Endothelial cell of umbilical vein (primary cell): ENCODE measurements at regions not wholly inside any gene's neighbourhood (a gene's known extent, or its start where the extent isn't known, plus 50 kb on each side); places are given as distances from the start of the nearest gene placed in this dataset.

Source experiments
- BruUV-seq: library from RNA; stranded (reverse); fragments of 400-500 nt; replicated peaks from 2 replicates; lab custom pipeline; 2021; lab: Mats Ljungman, UMichigan
- CTCF ChIA-PET: fragments of 300-600, 350-600 bp; sonication (Branson Sonifier 250); formaldehyde crosslinking; loops from one replicate; lab custom pipeline; 2021; ENCODE audit warnings: antibody characterized with exemption, inconsistent platforms; lab: Charles Lee
- POLR2A ChIA-PET: fragments of 300-600, 350-600 bp; sonication (Branson Sonifier 250); formaldehyde crosslinking; loops from one replicate; lab custom pipeline; 2021; ENCODE audit warnings: antibody characterized with exemption, inconsistent platforms; lab: Charles Lee
- DNase-seq: peaks from one replicate; pipeline ENCODE4 v3.0.0-alpha.2; 2011; ENCODE audit warnings: low read depth, low spot score
- FAIRE-seq: peaks from 2 replicates; lab custom pipeline; 2011; peaks lifted over from hg19 to GRCh38; lab: Jason Lieb, UNC
- H2AFZ ChIP-seq: 2 replicates; pipeline ENCODE4 v1.6.0; 2012; ENCODE audit warnings: low read depth, low read length, control low read depth, inconsistent platforms
- H3K27ac ChIP-seq: 2 replicates; pipeline ENCODE4 v1.5.1; 2011; ENCODE audit warnings: low read depth, mild to moderate bottlenecking, control low read depth, low read length, moderate library complexity; ENCODE audit not compliant: insufficient read depth
- H3K27me3 ChIP-seq, 2 experiments: 2 replicates each; pipeline versions ENCODE4 v1.6.0 to v1.6.1; 2011; ENCODE audit warnings: low read length in 2 of 2, mixed read lengths in 1 of 2; ENCODE audit not compliant: control insufficient read depth in 2 of 2, insufficient read depth in 2 of 2
- H3K36me3 ChIP-seq, 2 experiments: 2 replicates in 1 of 2; 3 replicates in 1 of 2; pipeline ENCODE4 v1.5.1; 2011; ENCODE audit warnings: low read length in 2 of 2, mild to moderate bottlenecking in 1 of 2, moderate library complexity in 1 of 2; ENCODE audit not compliant: control insufficient read depth in 2 of 2, insufficient read depth in 2 of 2; ENCODE audit errors: extremely low read depth in 1 of 2
- H3K4me1 ChIP-seq: 3 replicates; pipeline ENCODE4 v1.5.1; 2011; ENCODE audit warnings: mild to moderate bottlenecking, low read length; ENCODE audit not compliant: control insufficient read depth, insufficient read depth; ENCODE audit errors: extremely low read depth
- H3K4me2 ChIP-seq: 2 replicates; pipeline ENCODE4 v1.6.1; 2011; ENCODE audit warnings: low read length, control low read depth, mixed read lengths; ENCODE audit not compliant: insufficient read depth
- H3K4me3 ChIP-seq, 3 experiments: fragments of 200-600 bp in 1 of 3; sonication (generic), shearing (Covaris generic) in 1 of 3; replicated peaks in 1 of 3; 2 replicates each; pipeline ENCODE4 v1.5.1; 2011 to 2016; ENCODE audit warnings: control low read depth in 3 of 3, low read length in 3 of 3, mild to moderate bottlenecking in 2 of 3, inconsistent platforms in 1 of 3, low read depth in 1 of 3, moderate library complexity in 1 of 3; ENCODE audit not compliant: insufficient read depth in 1 of 3
- H3K79me2 ChIP-seq: 2 replicates; pipeline ENCODE4 v1.6.0; 2012; ENCODE audit warnings: low read length, inconsistent platforms; ENCODE audit not compliant: control insufficient read depth, insufficient read depth
- H3K9ac ChIP-seq: replicated peaks from 2 replicates; pipeline ENCODE3; 2011; ENCODE audit warnings: low read length, control low read depth; ENCODE audit not compliant: insufficient read depth; ENCODE audit errors: extremely low read depth
- H3K9me1 ChIP-seq: replicated peaks from 3 replicates; pipeline ENCODE4 v1.6.0; 2011; ENCODE audit warnings: mild to moderate bottlenecking, low read length; ENCODE audit not compliant: control insufficient read depth, insufficient read depth; ENCODE audit errors: extremely low read depth
- H3K9me3 ChIP-seq: replicated peaks from 2 replicates; pipeline ENCODE4 v1.5.1; 2012; ENCODE audit warnings: low read length, inconsistent platforms; ENCODE audit not compliant: control insufficient read depth, insufficient read depth
- H4K20me1 ChIP-seq: replicated peaks from 2 replicates; pipeline ENCODE3; 2011; ENCODE audit warnings: mild to moderate bottlenecking, low read length; ENCODE audit not compliant: control insufficient read depth, insufficient read depth; ENCODE audit errors: extremely low read depth
- EZH2 ChIP-seq: IDR thresholded peaks from 2 replicates; pipeline ENCODE4 v1.6.1; 2012; ENCODE audit warnings: borderline replicate concordance, low read depth, mild to moderate bottlenecking, moderate library complexity, low read length, inconsistent platforms; ENCODE audit not compliant: severe bottlenecking
- FOS ChIP-seq: IDR thresholded peaks from 2 replicates; pipeline ENCODE4 v1.6.1; 2011; ENCODE audit warnings: mild to moderate bottlenecking, low read length, moderate library complexity, borderline replicate concordance; ENCODE audit not compliant: insufficient read depth
- JUN ChIP-seq: IDR thresholded peaks from 2 replicates; pipeline ENCODE4 v1.6.1; 2011; ENCODE audit warnings: borderline replicate concordance, low read depth; ENCODE audit not compliant: insufficient read length, insufficient read depth
- MYC ChIP-seq: IDR thresholded peaks from one replicate; pipeline ENCODE4 v1.6.1; 2011; ENCODE audit warnings: mild to moderate bottlenecking, low read depth, low read length
- POLR2A ChIP-seq: IDR thresholded peaks from 2 replicates; pipeline ENCODE4 v1.6.1; 2012; ENCODE audit warnings: low read depth, mild to moderate bottlenecking, control low read depth, low read length
- POLR2AphosphoS5 ChIP-seq: IDR thresholded peaks from 2 replicates; pipeline ENCODE4 v1.6.1; 2012; ENCODE audit warnings: low read depth, mild to moderate bottlenecking, control low read depth, low read length, moderate library complexity; ENCODE audit not compliant: insufficient read depth
- dilution Hi-C: fragments of 300-500 bp; cut with MboI; formaldehyde crosslinking; loops from one replicate; pipeline ENCODE4 v1.15.0; 2019; ENCODE audit warnings: low sequenced_read_pairs; ENCODE audit not compliant: extremely low pct_ligation_motif_present
- intact Hi-C: fragments of 100-400 bp; cut with micrococcal nuclease; formaldehyde crosslinking; loops from one replicate; pipeline ENCODE4 v1.10.0; 2022
- TF ChIP-seq, protein P1 (sequence below), 2 donors: IDR thresholded peaks; 1 replicate in 1 of 2; 2 replicates in 1 of 2; pipeline ENCODE4 v1.5.1; 2011; ENCODE audit warnings: low read length in 2 of 2, mild to moderate bottlenecking in 2 of 2, moderate library complexity in 2 of 2, control low read depth in 1 of 2, inconsistent platforms in 1 of 2, low read depth in 1 of 2; ENCODE audit not compliant: insufficient read depth in 1 of 2; ENCODE audit errors: extremely low read depth in 1 of 2

DNA sequence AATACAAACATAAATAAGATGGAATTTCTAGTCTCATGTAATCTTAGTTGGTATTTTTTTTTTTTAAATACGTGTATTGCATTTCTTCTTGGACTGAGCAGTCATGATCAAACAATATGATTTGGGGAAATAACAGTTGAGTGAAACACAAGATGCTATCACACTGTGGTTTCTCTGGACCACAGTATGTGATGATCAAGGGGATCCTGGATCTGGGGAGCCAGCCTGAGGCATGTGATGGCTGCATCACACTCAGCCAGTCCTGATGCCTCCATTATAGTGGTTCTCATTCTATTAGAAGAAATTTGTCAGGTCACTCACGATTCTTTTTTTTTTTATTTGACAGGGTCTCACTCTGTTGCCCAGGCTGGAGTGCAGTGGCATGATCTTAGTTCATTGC lies 495.9 kb upstream of the POT1 start:
- no peaks in the 10 kb centered on the region for H4K20me1 ChIP-seq
- H3K27me3 ChIP-seq = no peaks in the 10 kb centered on the region
- FAIRE-seq (no peak), DNase-seq (no peak)
- no peak for TF ChIP-seq POLR2A
- TF ChIP-seq FOS = no peak
- no peak for TF ChIP-seq EZH2
- TF ChIP-seq JUN = no peak
- no peak for TF ChIP-seq MYC
- no peak for TF ChIP-seq POLR2AphosphoS5
- TF ChIP-seq, protein P1, sequence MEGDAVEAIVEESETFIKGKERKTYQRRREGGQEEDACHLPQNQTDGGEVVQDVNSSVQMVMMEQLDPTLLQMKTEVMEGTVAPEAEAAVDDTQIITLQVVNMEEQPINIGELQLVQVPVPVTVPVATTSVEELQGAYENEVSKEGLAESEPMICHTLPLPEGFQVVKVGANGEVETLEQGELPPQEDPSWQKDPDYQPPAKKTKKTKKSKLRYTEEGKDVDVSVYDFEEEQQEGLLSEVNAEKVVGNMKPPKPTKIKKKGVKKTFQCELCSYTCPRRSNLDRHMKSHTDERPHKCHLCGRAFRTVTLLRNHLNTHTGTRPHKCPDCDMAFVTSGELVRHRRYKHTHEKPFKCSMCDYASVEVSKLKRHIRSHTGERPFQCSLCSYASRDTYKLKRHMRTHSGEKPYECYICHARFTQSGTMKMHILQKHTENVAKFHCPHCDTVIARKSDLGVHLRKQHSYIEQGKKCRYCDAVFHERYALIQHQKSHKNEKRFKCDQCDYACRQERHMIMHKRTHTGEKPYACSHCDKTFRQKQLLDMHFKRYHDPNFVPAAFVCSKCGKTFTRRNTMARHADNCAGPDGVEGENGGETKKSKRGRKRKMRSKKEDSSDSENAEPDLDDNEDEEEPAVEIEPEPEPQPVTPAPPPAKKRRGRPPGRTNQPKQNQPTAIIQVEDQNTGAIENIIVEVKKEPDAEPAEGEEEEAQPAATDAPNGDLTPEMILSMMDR (IDR thresholded peaks at IDR 0.05; ENCODE audit: extremely low read depth in 1 of 2, insufficient read depth in 1 of 2, low read depth in 1 of 2, low read length in 2 of 2) = no peak
- H3K36me3 ChIP-seq = no peaks in the 10 kb centered on the region
- no peak overlapping the region for H3K9ac ChIP-seq
- ChIA-PET POLR2A (no interaction called here), CTCF (interaction anchor here (1.0 to 1.2 kb wide), 2 partner anchors 19 to 30 kb away, joined by 3 to 5 read pairs; no protein-coding TSS in a partner anchor)
- no peak overlapping the region for H2AFZ ChIP-seq
- dilution Hi-C loops = no loop called here
- H3K4me3 ChIP-seq = no peak overlapping the region
- H3K4me1 ChIP-seq = peaks cover 21% of the 10 kb centered on the region
- intact Hi-C loops = loop anchor here (10.0 kb wide), 1 partner anchor 361 kb away; no protein-coding TSS in a partner anchor
- no peaks in the 10 kb centered on the region for H3K79me2 ChIP-seq
- H3K9me3 ChIP-seq = no peaks in the 10 kb centered on the region
- no peak overlapping the region for H3K4me2 ChIP-seq
- no peak overlapping the region for H3K27ac ChIP-seq
- H3K9me1 ChIP-seq = no peaks in the 10 kb centered on the region
- no TSS peak for BruUV-seq
